ENCODE measurements at regions not wholly inside any gene's neighbourhood (a gene's known extent, or its start where the extent isn't known, plus 50 kb on each side); places are given as distances from the start of the nearest gene placed in this dataset.

DNA sequence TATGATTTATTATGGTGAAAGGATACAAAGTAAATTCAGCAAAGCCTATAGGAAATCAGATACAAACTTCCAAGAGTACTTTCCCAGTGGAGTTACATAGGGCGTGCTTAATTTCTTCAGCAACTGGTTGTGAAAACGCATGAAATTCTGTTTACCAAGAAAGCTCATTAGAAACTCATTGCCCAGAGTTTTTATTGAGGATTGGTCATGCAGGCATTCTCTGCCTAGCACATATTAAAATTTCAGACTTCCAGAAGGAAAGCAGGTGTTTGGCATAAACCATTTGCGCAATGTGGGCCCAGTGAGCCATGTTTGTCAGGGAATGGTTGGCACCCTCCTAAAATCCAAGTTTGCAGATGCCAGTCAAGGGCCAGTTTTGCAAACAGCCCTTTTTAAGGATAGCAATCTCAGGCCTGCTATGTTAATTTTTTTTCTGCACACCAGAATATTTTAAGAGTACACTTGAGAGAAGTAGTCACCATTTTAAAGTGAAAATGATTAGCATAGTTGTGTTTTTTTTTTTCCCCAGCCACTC is 311.1 kb upstream of the CHD1 start:
- BruUV-seq (replicated peaks), result no TSS peak
- Histone ChIP-seq H3K9me2 (ENCODE audit: insufficient read depth) (no peaks in the 10 kb centered on the region), H4K20me1 (ENCODE audit: insufficient read depth) (no peaks in the 10 kb centered on the region), H3K4me2 (ENCODE audit: low read length) (no peak overlapping the region), H3K4me3 (replicated peaks in 1 of 2; ENCODE audit: low read depth in 1 of 2, low read length in 2 of 2) (no peak overlapping the region), H3K27me3 (ENCODE audit: insufficient read depth, low read length) (no peaks in the 10 kb centered on the region), H3K4me1 (ENCODE audit: control insufficient read depth in 1 of 2, insufficient read depth in 2 of 2, low read length in 2 of 2) (no peaks in the 10 kb centered on the region), H3K27ac (ENCODE audit: low read depth, low read length) (no peak overlapping the region), H2AFZ (ENCODE audit: low read depth, low read length, poor library complexity, severe bottlenecking) (no peak overlapping the region), H3K36me3 (ENCODE audit: control insufficient read depth in 1 of 2, insufficient read depth in 2 of 2, low read length in 2 of 2) (no peaks in the 10 kb centered on the region), H3K9me3 (ENCODE audit: control insufficient read depth in 1 of 2, insufficient read depth in 1 of 2, low read depth in 1 of 2, low read length in 2 of 2) (no peaks in the 10 kb centered on the region), H3K79me2 (ENCODE audit: insufficient read depth, low read length) (no peaks in the 10 kb centered on the region), H3K9ac (ENCODE audit: low read length) (no peak overlapping the region)
- POLR2A ChIA-PET, result no interaction called here
- intact Hi-C loops (cut with micrococcal nuclease), result no loop called here
- RAD21 ChIA-PET (ENCODE audit: low non-redundant PET in 1 of 2, low total read pairs in 2 of 2, uncharacterized antibody in 2 of 2, unreplicated experiment in 2 of 2), result no interaction called here
- CTCF ChIA-PET, result no interaction called here
- ATAC-seq (no peak), DNase-seq (ENCODE audit: low read depth, low spot score) (no peak)
- TF ChIP-seq CTCF (IDR thresholded peaks at IDR 0.05 in 2 of 3, conservative IDR thresholded peaks at IDR 0.05 in 1 of 3; ENCODE audit: borderline replicate concordance in 1 of 3, insufficient read depth in 1 of 3, low read depth in 2 of 3, low read length in 2 of 3), result no peak
- no peak for TF ChIP-seq FOSL1 (IDR thresholded peaks at IDR 0.05; ENCODE audit: low read depth)
- TF ChIP-seq SRF (IDR thresholded peaks at IDR 0.05; ENCODE audit: low read depth), result no peak
- no peak for TF ChIP-seq CEBPB (IDR thresholded peaks at IDR 0.05; ENCODE audit: low read depth)
- TF ChIP-seq ATF3 (IDR thresholded peaks at IDR 0.05), result no peak
- TF ChIP-seq POLR2AphosphoS5 (IDR thresholded peaks at IDR 0.05; ENCODE audit: low read depth, low read length), result no peak
- TF ChIP-seq SIN3A (IDR thresholded peaks at IDR 0.05; ENCODE audit: low read depth), result no peak
- TF ChIP-seq EGR1 (IDR thresholded peaks at IDR 0.05; ENCODE audit: low read depth), result no peak
- TF ChIP-seq JUND (IDR thresholded peaks at IDR 0.05), result no peak
- no peak for TF ChIP-seq ZFX (IDR thresholded peaks at IDR 0.05)
- no peak for TF ChIP-seq TCF7L2 (IDR thresholded peaks at IDR 0.05; ENCODE audit: borderline replicate concordance, extremely low read depth, insufficient read depth, insufficient read length)
- TF ChIP-seq ZNF274 (IDR thresholded peaks at IDR 0.05; ENCODE audit: low read depth, low read length), result no peak
- no peak for TF ChIP-seq SP1 (IDR thresholded peaks at IDR 0.05; ENCODE audit: low read depth)
- no peak for TF ChIP-seq ELF1 (IDR thresholded peaks at IDR 0.05; ENCODE audit: borderline replicate concordance, low read depth)
